OCI-LY3 (cell line): ENCODE measurements at regions not wholly inside any gene's neighbourhood (a gene's known extent, or its start where the extent isn't known, plus 50 kb on each side); places are given as distances from the start of the nearest gene placed in this dataset.

Source experiments
- H2AFZ ChIP-seq: fragments of 200-600, 300-600 bp; shearing (Covaris generic); 2 replicates; pipeline ENCODE4 v1.6.0; 2014; ENCODE audit warnings: antibody characterized with exemption, low read depth, low read length
- H3K27ac ChIP-seq: fragments of 200-600, 300-600 bp; sonication (generic); 2 replicates; pipeline ENCODE4 v1.5.1; 2014; ENCODE audit warnings: mild to moderate bottlenecking, low read length, moderate library complexity, mixed read lengths
- H3K27me3 ChIP-seq: fragments of 200-600, 300-600 bp; sonication (generic); 2 replicates; pipeline ENCODE4 v1.6.1; 2014; ENCODE audit warnings: low read depth, low read length, mixed read lengths
- H3K36me3 ChIP-seq: fragments of 200-600, 300-600 bp; sonication (generic); replicated peaks from 2 replicates; pipeline ENCODE3; 2014; ENCODE audit warnings: low read depth, low read length, mixed read lengths
- H3K4me1 ChIP-seq: fragments of 300-600, 200-600 bp; sonication (generic); 2 replicates; pipeline ENCODE4 v1.6.1; 2014; ENCODE audit warnings: low read length, mixed read lengths
- H3K4me2 ChIP-seq: fragments of 200-600, 300-600 bp; sonication (generic); 2 replicates; pipeline ENCODE4 v1.6.1; 2014; ENCODE audit warnings: low read length, mixed read lengths
- H3K4me3 ChIP-seq: fragments of 300-600, 200-600 bp; sonication (generic); 2 replicates; pipeline ENCODE4 v1.5.1; 2014; ENCODE audit warnings: antibody characterized with exemption, mild to moderate bottlenecking, low read length, moderate library complexity
- H3K79me2 ChIP-seq: fragments of 300-600, 200-600 bp; shearing (Covaris generic); 2 replicates; pipeline ENCODE4 v1.6.1; 2014; ENCODE audit warnings: mild to moderate bottlenecking, low read length, mixed read lengths
- H3K9ac ChIP-seq: fragments of 300-600, 200-600 bp; shearing (Covaris generic); 2 replicates; pipeline ENCODE4 v1.6.0; 2014; ENCODE audit warnings: mild to moderate bottlenecking, low read length, moderate library complexity
- H3K9me3 ChIP-seq: fragments of 200-600, 300-600 bp; shearing (Covaris generic); 2 replicates; pipeline ENCODE4 v1.6.1; 2014; ENCODE audit warnings: low read length, mixed read lengths; ENCODE audit not compliant: insufficient read depth
- H4K20me1 ChIP-seq: fragments of 200-600, 300-600 bp; sonication (generic); 2 replicates; pipeline ENCODE4 v1.6.1; 2016; ENCODE audit warnings: low read length, mixed read lengths; ENCODE audit not compliant: insufficient read depth
- EZH2phosphoT487 ChIP-seq: fragments of 200-600 bp; shearing (Covaris generic); IDR thresholded peaks from 2 replicates; pipeline ENCODE4 v1.6.1; 2018; ENCODE audit warnings: antibody characterized with exemption, mixed run types, low read depth
- TF ChIP-seq, protein P1 (sequence below): fragments of 200-600, 300-600 bp; sonication (generic); IDR thresholded peaks from 2 replicates; pipeline ENCODE4 v1.5.1; 2014; ENCODE audit warnings: antibody characterized with exemption, low read length, low read depth

DNA sequence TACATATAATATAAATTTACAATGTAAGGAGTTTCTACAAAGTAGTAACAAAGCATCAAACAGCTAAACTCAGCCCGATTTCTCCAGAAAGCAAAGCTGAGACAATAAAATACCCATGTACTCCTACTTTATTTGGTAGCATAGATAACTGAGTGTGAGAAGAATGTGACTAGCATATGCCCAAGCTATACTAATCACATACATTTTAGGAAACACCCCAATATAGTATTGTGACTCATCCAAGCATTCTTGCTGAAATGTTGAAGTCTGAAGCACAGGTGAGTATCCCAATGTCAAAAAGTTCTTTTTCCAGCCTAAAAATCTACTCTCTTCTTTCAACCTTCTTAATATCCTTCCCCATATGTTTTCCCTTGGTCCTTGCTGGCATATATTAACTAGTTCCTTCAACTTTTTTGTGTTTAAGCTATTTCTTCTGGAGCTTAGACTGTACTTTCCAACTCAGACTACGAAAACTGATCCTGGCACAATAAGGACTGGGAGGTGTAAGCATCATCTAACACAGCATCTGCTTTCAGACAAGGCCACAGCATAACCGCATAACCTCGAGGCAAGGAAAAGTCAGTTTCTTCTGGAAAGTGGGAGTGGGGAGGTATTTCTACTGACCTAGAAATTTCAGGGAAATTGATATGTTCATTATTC is 163.0 kb upstream of the RNPC3 start:
- Histone ChIP-seq H3K4me2 (no peak overlapping the region), H3K27ac (no peak overlapping the region), H3K9me3 (no peaks in the 10 kb centered on the region), H2AFZ (no peak overlapping the region), H3K27me3 (no peaks in the 10 kb centered on the region), H3K4me1 (no peaks in the 10 kb centered on the region), H3K9ac (no peak overlapping the region), H3K36me3 (no peaks in the 10 kb centered on the region), H3K79me2 (no peaks in the 10 kb centered on the region), H4K20me1 (no peaks in the 10 kb centered on the region), H3K4me3 (no peak overlapping the region)
- no peak for TF ChIP-seq EZH2phosphoT487

- Histone ChIP-seq H3K36me3 (no peaks in the 10 kb centered on the region), H3K27ac (no peak overlapping the region), H3K9ac (no peak overlapping the region), H4K20me1 (no peaks in the 10 kb centered on the region), H2AFZ (peak overlapping the region; percentile 70), H3K4me1 (no peaks in the 10 kb centered on the region), H3K79me2 (no peaks in the 10 kb centered on the region), H3K4me3 (no peak overlapping the region), H3K4me2 (no peak overlapping the region), H3K27me3 (no peaks in the 10 kb centered on the region), H3K9me3 (no peaks in the 10 kb centered on the region)
- no peak for TF ChIP-seq EZH2phosphoT487
- TF ChIP-seq, protein P1, sequence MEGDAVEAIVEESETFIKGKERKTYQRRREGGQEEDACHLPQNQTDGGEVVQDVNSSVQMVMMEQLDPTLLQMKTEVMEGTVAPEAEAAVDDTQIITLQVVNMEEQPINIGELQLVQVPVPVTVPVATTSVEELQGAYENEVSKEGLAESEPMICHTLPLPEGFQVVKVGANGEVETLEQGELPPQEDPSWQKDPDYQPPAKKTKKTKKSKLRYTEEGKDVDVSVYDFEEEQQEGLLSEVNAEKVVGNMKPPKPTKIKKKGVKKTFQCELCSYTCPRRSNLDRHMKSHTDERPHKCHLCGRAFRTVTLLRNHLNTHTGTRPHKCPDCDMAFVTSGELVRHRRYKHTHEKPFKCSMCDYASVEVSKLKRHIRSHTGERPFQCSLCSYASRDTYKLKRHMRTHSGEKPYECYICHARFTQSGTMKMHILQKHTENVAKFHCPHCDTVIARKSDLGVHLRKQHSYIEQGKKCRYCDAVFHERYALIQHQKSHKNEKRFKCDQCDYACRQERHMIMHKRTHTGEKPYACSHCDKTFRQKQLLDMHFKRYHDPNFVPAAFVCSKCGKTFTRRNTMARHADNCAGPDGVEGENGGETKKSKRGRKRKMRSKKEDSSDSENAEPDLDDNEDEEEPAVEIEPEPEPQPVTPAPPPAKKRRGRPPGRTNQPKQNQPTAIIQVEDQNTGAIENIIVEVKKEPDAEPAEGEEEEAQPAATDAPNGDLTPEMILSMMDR, result no peak
Measured at GRCh38 chr1:103353391-103353790, 172.1 kb upstream of the RNPC3 start.

GRCh38 chr1:103348136-103348535 is 177.4 kb upstream of the RNPC3 start:
- H3K9ac ChIP-seq, result no peak overlapping the region
- TF ChIP-seq, protein P1, result no peak
- no peak for TF ChIP-seq EZH2phosphoT487

GRCh38 chr1:103344930-103345329 is 180.6 kb upstream of the RNPC3 start:
- Histone ChIP-seq H3K9me3 (no peaks in the 10 kb centered on the region), H2AFZ (no peak overlapping the region), H3K9ac (no peak overlapping the region), H3K36me3 (no peaks in the 10 kb centered on the region), H3K4me1 (peaks cover 33% of the 10 kb centered on the region), H3K4me2 (no peak overlapping the region), H3K27ac (no peak overlapping the region), H3K79me2 (no peaks in the 10 kb centered on the region), H4K20me1 (no peaks in the 10 kb centered on the region), H3K27me3 (no peaks in the 10 kb centered on the region), H3K4me3 (no peak overlapping the region)
- TF ChIP-seq, protein P1, result no peak
- no peak for TF ChIP-seq EZH2phosphoT487

More at GRCh38 chr1:103348136-103348535, 177.4 kb upstream of the RNPC3 start:
- Histone ChIP-seq H3K27me3 (no peaks in the 10 kb centered on the region), H2AFZ (no peak overlapping the region), H3K4me3 (no peak overlapping the region), H3K79me2 (no peaks in the 10 kb centered on the region), H3K27ac (no peak overlapping the region), H3K4me2 (no peak overlapping the region), H3K36me3 (no peaks in the 10 kb centered on the region), H3K9me3 (no peaks in the 10 kb centered on the region), H3K4me1 (peaks cover 7% of the 10 kb centered on the region), H4K20me1 (no peaks in the 10 kb centered on the region)
